Astrocyte (in vitro differentiated cells and primary cell): ENCODE measurements at regions not wholly inside any gene's neighbourhood (a gene's known extent, or its start where the extent isn't known, plus 50 kb on each side); places are given as distances from the start of the nearest gene placed in this dataset.

Experiments
- EZH2 ChIP-seq: IDR thresholded peaks from 2 replicates; pipeline ENCODE4 v1.6.1; 2012; ENCODE audit warnings: mild to moderate bottlenecking, low read length, inconsistent platforms; ENCODE audit not compliant: insufficient read depth
- TF ChIP-seq, protein P1 (sequence below): IDR thresholded peaks from 2 replicates; pipeline ENCODE4 v1.5.1; 2011; ENCODE audit warnings: low read depth, mild to moderate bottlenecking, inconsistent platforms, low read length, moderate library complexity; ENCODE audit not compliant: insufficient read depth

GRCh38 chr3:20376665-20377217, 190.7 kb upstream of the SGO1 start:
- TF ChIP-seq, protein P1, sequence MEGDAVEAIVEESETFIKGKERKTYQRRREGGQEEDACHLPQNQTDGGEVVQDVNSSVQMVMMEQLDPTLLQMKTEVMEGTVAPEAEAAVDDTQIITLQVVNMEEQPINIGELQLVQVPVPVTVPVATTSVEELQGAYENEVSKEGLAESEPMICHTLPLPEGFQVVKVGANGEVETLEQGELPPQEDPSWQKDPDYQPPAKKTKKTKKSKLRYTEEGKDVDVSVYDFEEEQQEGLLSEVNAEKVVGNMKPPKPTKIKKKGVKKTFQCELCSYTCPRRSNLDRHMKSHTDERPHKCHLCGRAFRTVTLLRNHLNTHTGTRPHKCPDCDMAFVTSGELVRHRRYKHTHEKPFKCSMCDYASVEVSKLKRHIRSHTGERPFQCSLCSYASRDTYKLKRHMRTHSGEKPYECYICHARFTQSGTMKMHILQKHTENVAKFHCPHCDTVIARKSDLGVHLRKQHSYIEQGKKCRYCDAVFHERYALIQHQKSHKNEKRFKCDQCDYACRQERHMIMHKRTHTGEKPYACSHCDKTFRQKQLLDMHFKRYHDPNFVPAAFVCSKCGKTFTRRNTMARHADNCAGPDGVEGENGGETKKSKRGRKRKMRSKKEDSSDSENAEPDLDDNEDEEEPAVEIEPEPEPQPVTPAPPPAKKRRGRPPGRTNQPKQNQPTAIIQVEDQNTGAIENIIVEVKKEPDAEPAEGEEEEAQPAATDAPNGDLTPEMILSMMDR = no peak
- no peak for TF ChIP-seq EZH2
